HG03097 (cell line): ENCODE measurements at regions not wholly inside any gene's neighbourhood (a gene's known extent, or its start where the extent isn't known, plus 50 kb on each side); places are given as distances from the start of the nearest gene placed in this dataset.
"Not testable (repeated sequence)": the region's sequence is repeated elsewhere in the genome, so short reads cannot be mapped to it uniquely, and the experiment has no call there.

Source experiments
- ATAC-seq: cut with Tn5 transposase; IDR thresholded peaks from one replicate; pipeline ENCODE4 v1.9.1; 2021; ENCODE audit not compliant: unreplicated experiment, low FRiP score

GRCh38 chr2:83990636-83991035, 468.4 kb downstream of the SUCLG1 start:
- ATAC-seq: no peak

- not testable (repeated sequence) for ATAC-seq
Measured at GRCh38 chr2:83976628-83977027, 482.5 kb downstream of the SUCLG1 start.

- ATAC-seq: no peak
Measured at GRCh38 chr2:83972128-83972527, 487.0 kb downstream of the SUCLG1 start.

- ATAC-seq: no peak
Measured at GRCh38 chr2:83971547-83971946, 487.5 kb downstream of the SUCLG1 start.

- ATAC-seq: no peak
Measured at GRCh38 chr2:83970217-83970929, 488.7 kb downstream of the SUCLG1 start.

GRCh38 chr2:83969085-83969484, 490.0 kb downstream of the SUCLG1 start:
- ATAC-seq: no peak

- ATAC-seq: no peak
Measured at GRCh38 chr2:83967854-83968253, 491.2 kb downstream of the SUCLG1 start.

GRCh38 chr2:83966946-83967345, 492.1 kb downstream of the SUCLG1 start:
- not testable (repeated sequence) for ATAC-seq

- ATAC-seq: no peak
Measured at GRCh38 chr2:83961512-83961911, 497.6 kb downstream of the SUCLG1 start.

- no peak for ATAC-seq
Measured at GRCh38 chr2:83960371-83960770, 498.7 kb downstream of the SUCLG1 start.

- ATAC-seq: no peak
Measured at GRCh38 chr2:83959266-83959665, 499.8 kb downstream of the SUCLG1 start.

- no peak for ATAC-seq
Measured at GRCh38 chr2:83956991-83957390, 502.1 kb downstream of the SUCLG1 start.

- ATAC-seq: no peak
Measured at GRCh38 chr2:83953697-83954096, 505.4 kb downstream of the SUCLG1 start.

GRCh38 chr2:83951378-83951947, 507.6 kb downstream of the SUCLG1 start:
- ATAC-seq: no peak

- no peak for ATAC-seq
Measured at GRCh38 chr2:83949361-83949760, 509.7 kb downstream of the SUCLG1 start.

GRCh38 chr2:83944191-83944590, 514.9 kb downstream of the SUCLG1 start:
- no peak for ATAC-seq

GRCh38 chr2:83943265-83943664, 515.8 kb downstream of the SUCLG1 start:
- ATAC-seq: no peak

GRCh38 chr2:83941886-83942285, 517.2 kb downstream of the SUCLG1 start:
- no peak for ATAC-seq

- ATAC-seq: no peak
Measured at GRCh38 chr2:83933749-83934148, 525.3 kb downstream of the SUCLG1 start.

GRCh38 chr2:83923531-83923930, 535.5 kb downstream of the SUCLG1 start:
- no peak for ATAC-seq

- ATAC-seq: no peak
Measured at GRCh38 chr2:83916559-83916958, 542.5 kb downstream of the SUCLG1 start.

GRCh38 chr2:83915381-83915780, 543.7 kb downstream of the SUCLG1 start:
- no peak for ATAC-seq
